C1 segment of cervical spinal cord (tissue), 14 donors: ENCODE measurements at regions not wholly inside any gene's neighbourhood (a gene's known extent, or its start where the extent isn't known, plus 50 kb on each side); places are given as distances from the start of the nearest gene placed in this dataset.

ENCODE experiments used
- DNase-seq, 14 donors: peaks; one replicate each; lab custom pipeline; 2025; lab: John Stamatoyannopoulos, UW

- no peak for DNase-seq
Measured at GRCh38 chr18:32621034-32621433, 150.4 kb upstream of the GAREM1 start.

GRCh38 chr18:32618546-32618945 lies 147.9 kb upstream of the GAREM1 start:
- no peak for DNase-seq

- DNase-seq = no peak
Measured at GRCh38 chr18:32613821-32614220, 143.1 kb upstream of the GAREM1 start.

DNA sequence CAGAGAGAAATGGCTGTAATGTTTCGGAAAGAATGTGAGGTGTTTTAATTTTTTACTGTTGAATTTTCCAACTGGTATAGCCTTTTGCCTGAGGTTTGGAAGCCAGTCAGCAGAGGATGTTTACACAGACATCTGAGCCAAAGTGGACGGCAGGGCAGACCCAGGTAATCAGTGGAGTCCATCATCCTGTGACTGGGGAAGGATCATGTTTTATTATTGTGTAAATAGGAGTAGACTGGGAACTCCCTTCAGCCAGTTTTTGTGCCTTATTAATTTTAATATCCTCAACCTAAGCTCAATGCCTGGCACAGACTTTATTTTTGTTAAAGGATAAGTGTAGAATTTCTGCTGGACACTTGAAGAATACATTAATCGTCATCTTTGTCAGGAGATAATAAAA lies 142.0 kb upstream of the GAREM1 start:
- DNase-seq = no peak

DNA sequence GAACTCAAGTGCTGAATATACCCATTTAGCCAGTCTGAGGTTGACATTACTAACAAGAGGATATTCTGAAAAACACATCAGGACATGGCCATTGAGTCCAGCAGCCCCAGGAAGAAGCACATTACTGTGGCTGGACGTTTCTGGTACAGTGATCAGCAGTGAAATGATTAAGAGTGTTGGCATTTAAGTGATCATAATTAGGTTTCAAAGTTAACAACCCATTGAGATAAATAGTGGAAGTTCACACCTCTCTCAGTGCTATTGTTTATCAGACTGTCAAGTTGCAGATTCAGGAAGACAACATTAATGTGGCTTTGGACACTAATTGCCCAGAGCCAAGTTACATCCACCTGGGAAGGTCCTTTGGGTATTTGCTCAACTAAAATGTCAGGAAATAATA lies 139.5 kb upstream of the GAREM1 start:
- DNase-seq = no peak

DNA sequence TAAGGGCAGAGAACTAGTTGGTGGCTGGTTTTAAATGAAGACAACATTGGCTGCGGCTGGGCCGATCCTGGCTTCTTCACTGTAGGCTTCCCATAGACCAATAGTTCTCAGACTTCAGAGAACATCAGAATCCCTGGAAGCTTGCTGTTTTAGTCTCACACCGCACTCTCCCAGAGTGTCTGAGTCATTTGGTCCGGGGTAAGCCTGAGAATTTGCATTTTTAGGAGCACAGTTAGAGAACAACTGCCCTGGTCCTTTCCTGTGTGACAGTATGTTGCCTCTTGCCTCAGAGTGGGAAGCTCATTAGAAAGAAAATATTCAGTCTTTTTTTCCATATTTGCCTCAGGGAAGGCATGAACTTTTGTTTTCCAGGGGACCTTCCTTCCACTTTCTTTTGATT lies 137.1 kb upstream of the GAREM1 start:
- DNase-seq = no peak

GRCh38 chr18:32598144-32598543 lies 127.5 kb upstream of the GAREM1 start:
- no peak for DNase-seq

DNA sequence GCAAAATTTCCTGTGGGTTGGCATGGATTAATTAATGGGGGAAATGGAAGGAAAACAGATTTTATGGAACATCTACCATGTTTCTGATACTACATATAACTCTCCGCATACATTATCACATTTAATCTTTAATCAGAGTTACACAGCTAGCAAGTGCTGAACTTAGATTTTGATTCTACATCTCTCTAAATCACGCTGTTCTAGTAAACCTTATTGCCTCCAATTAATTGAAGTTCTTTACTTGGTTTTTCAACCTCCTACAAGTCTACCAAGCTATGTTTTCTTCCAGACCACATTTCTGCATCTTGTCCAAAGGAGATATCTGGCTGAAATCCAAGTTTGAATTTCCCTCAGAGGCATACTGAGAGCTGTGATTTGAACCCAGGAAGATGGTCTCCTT lies 125.8 kb upstream of the GAREM1 start:
- no peak for DNase-seq

DNA sequence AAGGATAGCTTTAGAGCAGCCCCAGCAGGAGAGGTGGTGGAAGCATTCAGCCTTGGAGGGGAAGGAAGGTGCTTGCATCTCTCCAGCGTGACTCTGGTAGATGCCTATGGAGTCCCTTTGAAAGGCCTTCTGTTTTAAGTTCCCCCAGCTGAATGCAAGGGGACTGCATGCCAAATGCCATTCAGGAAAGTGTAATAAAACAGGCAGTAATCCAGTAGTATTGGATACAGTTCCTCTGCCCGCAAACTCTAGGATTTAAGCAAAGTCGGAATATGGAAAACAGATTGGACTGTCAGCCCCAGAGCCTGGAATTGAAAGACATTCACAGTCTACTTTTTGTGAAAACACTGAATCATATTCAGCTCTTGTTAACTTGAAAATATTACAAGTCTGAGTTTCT lies 125.2 kb upstream of the GAREM1 start:
- DNase-seq = no peak

GRCh38 chr18:32588191-32588590 lies 117.5 kb upstream of the GAREM1 start:
- no peak for DNase-seq

DNA sequence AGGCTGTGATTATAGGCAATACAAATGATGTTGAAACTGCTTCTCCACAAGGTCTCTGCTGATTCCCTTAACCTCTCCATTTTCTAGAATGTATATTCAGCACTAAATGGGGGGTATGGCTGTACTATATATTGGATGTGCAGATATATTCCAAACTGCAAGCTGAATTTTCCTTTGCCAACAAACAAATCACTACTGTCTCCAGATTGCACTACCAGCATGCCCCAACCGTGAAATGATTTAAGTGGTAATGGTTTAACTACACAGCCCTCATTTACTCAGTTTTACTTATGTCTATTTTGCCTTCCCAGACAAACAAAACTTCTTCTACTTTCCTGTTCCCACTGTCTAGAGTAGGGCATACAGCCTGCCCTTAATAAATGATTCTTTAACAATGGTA lies 112.7 kb upstream of the GAREM1 start:
- DNase-seq = no peak

GRCh38 chr18:32582455-32582854 lies 111.8 kb upstream of the GAREM1 start:
- no peak for DNase-seq

DNA sequence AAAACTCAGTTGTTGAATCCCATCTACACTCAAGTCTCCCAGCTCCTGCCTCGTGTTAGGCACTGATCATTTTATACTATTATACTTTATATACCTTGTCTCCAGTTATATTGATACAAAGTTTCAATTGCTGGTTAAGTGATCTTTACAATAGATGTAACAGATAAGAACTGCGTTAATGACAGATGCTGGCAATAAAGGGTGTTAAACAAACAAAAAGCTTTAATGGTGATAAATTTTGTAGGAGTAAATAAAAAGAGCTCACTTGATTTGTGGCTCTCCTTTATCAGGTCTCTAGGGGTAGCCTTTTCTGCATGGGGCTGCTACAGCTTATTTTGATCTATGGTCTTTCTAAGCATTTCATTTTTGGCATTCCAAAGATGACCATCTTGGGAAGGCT lies 106.9 kb upstream of the GAREM1 start:
- DNase-seq = no peak

GRCh38 chr18:32576296-32576916 lies 105.7 kb upstream of the GAREM1 start:
- peak in 7 of 14 donors; percentile 2 to 29 (median 8) for DNase-seq

DNA sequence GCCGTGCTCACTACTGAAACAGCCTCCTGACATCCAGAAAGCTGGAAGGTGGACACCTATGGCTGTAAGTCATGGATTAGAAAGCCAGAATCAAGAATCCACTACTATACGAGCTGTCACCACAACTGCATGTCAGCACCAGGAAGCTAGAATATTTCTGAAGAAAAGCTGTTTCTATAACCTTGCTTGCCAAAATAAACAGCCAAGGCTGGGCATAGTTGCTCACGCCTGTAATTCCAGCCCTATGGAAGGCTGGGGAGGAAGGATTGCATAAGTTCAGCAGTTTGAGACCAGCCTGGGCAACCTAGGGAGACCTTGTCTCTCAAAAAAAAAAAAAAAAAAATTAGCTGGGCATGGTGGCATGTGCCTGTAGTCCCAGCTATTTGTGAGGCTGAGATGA lies 96.3 kb upstream of the GAREM1 start:
- no peak for DNase-seq

- DNase-seq = no peak
Measured at GRCh38 chr18:32553640-32554365, 83.1 kb upstream of the GAREM1 start.

GRCh38 chr18:32553174-32553573 lies 82.5 kb upstream of the GAREM1 start:
- DNase-seq = no peak

DNA sequence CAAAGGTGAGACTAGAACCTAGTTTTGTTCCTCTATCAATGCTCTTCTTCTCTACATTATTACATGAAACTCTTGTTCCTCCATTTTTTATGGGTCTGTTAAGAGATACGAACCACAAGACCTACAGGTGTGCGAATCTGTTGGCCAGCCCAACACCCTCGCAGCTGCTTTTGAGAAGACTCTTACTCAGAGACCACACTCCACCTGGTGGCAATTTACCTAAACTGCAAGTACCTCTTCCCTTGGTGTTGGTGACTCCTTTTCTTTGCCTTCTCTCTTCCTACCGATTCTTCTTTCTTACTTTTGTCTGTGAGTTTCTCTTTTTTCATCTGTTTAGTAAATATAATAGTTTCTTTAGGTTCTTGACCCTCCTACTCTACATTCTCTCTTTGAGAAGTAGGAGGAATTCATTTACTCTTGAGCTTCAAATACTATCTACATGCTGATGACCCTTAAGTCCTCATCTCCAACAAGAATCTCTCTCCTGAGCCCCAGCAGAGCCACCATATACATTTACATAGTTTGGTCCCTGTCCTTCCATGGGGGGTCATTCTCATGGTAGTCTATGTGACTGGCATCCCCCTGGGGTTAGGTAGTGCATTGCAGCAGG lies 81.8 kb upstream of the GAREM1 start:
- DNase-seq = peak in 6 of 14 donors; percentile 4 to 55 (median 6)

DNA sequence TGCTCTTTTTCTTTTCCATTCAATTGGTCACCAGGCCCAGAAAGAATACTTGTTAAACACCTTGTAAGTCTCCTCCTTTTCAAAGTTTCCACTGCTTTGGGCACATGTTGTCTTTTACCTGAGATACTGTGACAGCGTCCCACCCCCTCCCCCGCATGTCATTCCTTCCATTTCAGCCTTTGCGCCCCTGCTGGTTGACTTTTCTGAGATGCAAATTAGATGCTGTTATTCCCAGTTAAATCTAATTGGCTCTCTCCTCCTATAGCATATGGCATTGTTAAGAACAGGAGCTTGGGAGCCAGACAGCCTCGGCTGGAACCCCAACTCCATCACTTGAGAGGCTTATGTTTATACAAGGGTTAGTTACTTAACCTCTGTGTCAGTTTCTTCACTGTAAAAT lies 80.3 kb upstream of the GAREM1 start:
- no peak for DNase-seq

- DNase-seq = peak in 7 of 14 donors; percentile 1 to 18 (median 12)
Measured at GRCh38 chr18:32549248-32550110, 78.8 kb upstream of the GAREM1 start.

GRCh38 chr18:32548688-32549087 lies 78.0 kb upstream of the GAREM1 start:
- peak in 1 of 14 donors; percentile 9 for DNase-seq

DNA sequence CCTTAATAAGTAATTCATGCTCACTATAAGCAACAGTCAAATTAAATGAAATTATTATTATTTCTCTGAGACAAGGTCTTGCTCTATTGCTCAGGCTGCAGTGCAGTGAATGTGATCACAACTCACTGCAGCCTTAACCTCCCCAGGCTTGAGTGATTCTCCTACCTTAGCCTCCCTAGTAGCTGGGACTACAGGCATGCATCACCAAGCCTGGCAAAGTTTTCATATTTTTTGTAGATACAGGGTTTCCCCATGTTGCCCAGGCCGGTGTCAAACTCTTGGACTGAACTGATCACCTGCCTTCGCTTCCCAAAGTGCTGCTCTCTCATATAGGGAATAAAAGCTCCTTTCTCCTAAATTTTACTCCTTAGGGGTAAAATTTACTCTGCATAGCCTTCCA lies 74.9 kb upstream of the GAREM1 start:
- no peak for DNase-seq
